ENCODE measurements at regions not wholly inside any gene's neighbourhood (a gene's known extent, or its start where the extent isn't known, plus 50 kb on each side); places are given as distances from the start of the nearest gene placed in this dataset.

DNA sequence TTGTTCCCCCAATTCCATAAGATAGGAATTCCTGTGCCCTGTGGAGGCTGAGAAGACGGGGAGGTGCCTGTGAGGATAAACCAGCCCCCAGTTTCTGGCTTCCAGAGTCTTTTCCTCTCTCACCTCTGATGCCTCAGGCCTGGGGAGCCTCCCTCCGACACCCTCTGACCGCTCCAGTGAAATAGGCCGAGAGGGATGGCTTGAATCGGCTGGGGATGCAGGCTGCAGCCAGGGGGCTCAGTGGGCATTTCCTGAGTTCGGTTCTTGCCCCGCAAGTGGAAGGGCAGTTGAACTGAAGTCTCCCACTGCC is 339.4 kb downstream of the SEC14L1 start:
- no peak for TF ChIP-seq CTCF (conservative IDR thresholded peaks at IDR 0.05; ENCODE audit: low read depth, low read length)
- TF ChIP-seq EZH2 (IDR thresholded peaks at IDR 0.05; ENCODE audit: low read length, unreplicated experiment), result no peak

All from PC-3 (cell line).